HEK293T (cell line): ENCODE measurements at regions not wholly inside any gene's neighbourhood (a gene's known extent, or its start where the extent isn't known, plus 50 kb on each side); places are given as distances from the start of the nearest gene placed in this dataset.

Experiments used
- BHLHE40 ChIP-seq: fragments of 450-650 bp; IDR thresholded peaks from 2 replicates; pipeline ENCODE4 v1.6.1; 2016; ENCODE audit warnings: mild to moderate bottlenecking, moderate library complexity, borderline replicate concordance
- CTBP1 ChIP-seq: fragments of 450-650 bp; IDR thresholded peaks from 2 replicates; pipeline ENCODE4 v1.6.1; 2016; ENCODE audit warnings: borderline replicate concordance
- ELF4 ChIP-seq: fragments of 450-650 bp; IDR thresholded peaks from 2 replicates; pipeline ENCODE4 v1.6.1; 2017; ENCODE audit warnings: antibody characterized with exemption
- FOXA1 ChIP-seq: fragments of 450-650 bp; IDR thresholded peaks from 2 replicates; pipeline ENCODE4 v1.6.1; 2016; ENCODE audit warnings: mild to moderate bottlenecking
- FOXM1 ChIP-seq: fragments of 450-650 bp; IDR thresholded peaks from 2 replicates; pipeline ENCODE4 v1.6.1; 2017; ENCODE audit warnings: mild to moderate bottlenecking, borderline replicate concordance
- HDGF ChIP-seq: fragments of 450-650 bp; IDR thresholded peaks from 2 replicates; pipeline ENCODE4 v1.6.1; 2017; ENCODE audit warnings: antibody characterized with exemption, borderline replicate concordance
- L3MBTL2 ChIP-seq: fragments of 450-650 bp; conservative IDR thresholded peaks from 2 replicates; pipeline ENCODE4 v1.6.1; 2016; ENCODE audit warnings: mild to moderate bottlenecking
- LEF1 ChIP-seq: fragments of 450-650 bp; IDR thresholded peaks from 2 replicates; pipeline ENCODE4 v1.6.1; 2017; ENCODE audit warnings: mild to moderate bottlenecking, borderline replicate concordance
- NFRKB ChIP-seq: fragments of 450-650 bp; IDR thresholded peaks from 2 replicates; pipeline ENCODE4 v1.6.1; 2016; ENCODE audit warnings: mild to moderate bottlenecking, moderate library complexity
- PKNOX1 ChIP-seq: fragments of 450-650 bp; IDR thresholded peaks from 2 replicates; pipeline ENCODE4 v1.6.1; 2016
- SP1 ChIP-seq: fragments of 450-650 bp; IDR thresholded peaks from 2 replicates; pipeline ENCODE4 v1.6.1; 2017
- SUZ12 ChIP-seq: fragments of 450-650 bp; IDR thresholded peaks from 2 replicates; pipeline ENCODE4 v1.6.1; 2016; ENCODE audit warnings: mild to moderate bottlenecking
- TARDBP ChIP-seq: fragments of 450-650 bp; IDR thresholded peaks from 2 replicates; pipeline ENCODE4 v1.6.1; 2016
- ZNF384 ChIP-seq: fragments of 450-650 bp; IDR thresholded peaks from 2 replicates; pipeline ENCODE4 v1.6.1; 2016

GRCh38 chr3:26279091-26279490 lies 343.5 kb upstream of the LRRC3B start:
- no peak for TF ChIP-seq SUZ12
- no peak for TF ChIP-seq FOXA1
- no peak for TF ChIP-seq BHLHE40
- TF ChIP-seq NFRKB, result no peak
- no peak for TF ChIP-seq FOXM1
- no peak for TF ChIP-seq TARDBP
- no peak for TF ChIP-seq HDGF
- no peak for TF ChIP-seq ZNF384
- no peak for TF ChIP-seq CTBP1
- no peak for TF ChIP-seq PKNOX1
- TF ChIP-seq ELF4, result no peak
- no peak for TF ChIP-seq SP1
- no peak for TF ChIP-seq LEF1
- TF ChIP-seq L3MBTL2, result no peak
